Skin of body (tissue), 1 donor: ENCODE measurements at regions not wholly inside any gene's neighbourhood (a gene's known extent, or its start where the extent isn't known, plus 50 kb on each side); places are given as distances from the start of the nearest gene placed in this dataset.

Experiments
- DNase-seq: peaks from one replicate; lab custom pipeline; 2025; lab: John Stamatoyannopoulos, UW

DNA sequence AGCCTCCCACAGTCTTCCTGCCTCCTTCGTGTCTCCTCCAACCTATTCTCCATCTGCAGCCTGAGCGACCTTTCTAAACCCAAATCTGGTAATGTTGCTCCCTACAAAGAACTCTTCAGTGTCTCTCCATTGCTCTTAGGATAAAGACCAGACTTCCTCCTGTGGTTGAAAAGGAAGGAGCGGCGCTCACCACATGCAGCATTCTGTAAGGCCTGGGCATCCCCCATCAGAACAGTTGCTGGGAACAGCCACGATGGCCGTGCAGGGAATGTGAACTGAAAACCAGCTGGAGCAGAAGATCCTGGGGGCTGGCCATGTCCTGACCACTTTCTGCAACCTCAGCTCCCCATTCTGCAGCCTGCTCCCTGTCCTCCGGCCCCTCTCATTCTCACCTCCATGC is 237.8 kb upstream of the ZMIZ1 start:
- no peak for DNase-seq

DNA sequence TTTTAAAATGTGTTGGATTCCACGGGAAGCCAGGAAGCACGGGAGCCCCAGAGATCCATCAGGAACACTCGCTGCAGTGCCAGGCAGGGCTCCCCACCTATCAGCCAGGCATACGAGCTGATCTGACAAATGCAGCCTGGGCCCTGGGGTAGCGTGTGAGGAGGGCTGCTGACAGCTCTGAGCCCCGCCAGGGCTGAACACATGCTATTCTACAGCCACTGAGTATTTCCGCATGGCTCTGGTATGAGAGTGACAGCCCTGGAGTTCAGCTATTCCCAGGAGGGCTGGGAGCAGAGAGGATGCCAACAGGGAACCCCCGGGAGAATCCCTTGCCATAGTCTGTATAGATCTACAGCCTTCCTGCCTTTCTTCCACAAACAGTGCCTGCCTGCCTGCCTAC is 237.3 kb upstream of the ZMIZ1 start:
- DNase-seq = peak; percentile 55

DNA sequence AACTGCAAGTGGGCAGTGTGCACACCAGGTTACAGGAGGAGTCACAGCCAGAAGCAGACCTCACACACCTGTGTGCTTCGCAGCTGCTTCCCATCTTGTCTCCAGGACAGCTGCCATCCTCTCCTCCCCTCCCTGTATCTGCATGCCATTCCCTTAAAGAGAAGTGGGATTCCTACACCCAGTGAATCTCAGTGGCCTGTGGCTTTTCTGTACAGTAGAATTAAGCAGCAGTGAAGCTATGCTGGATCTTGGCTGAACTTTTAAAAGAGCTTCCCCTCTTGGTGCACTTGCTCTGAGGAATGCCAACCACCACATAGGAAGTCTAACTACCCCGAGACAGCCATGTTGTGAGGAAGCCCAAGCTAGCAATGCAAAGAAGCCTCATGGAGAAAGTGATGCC is 236.5 kb upstream of the ZMIZ1 start:
- no peak for DNase-seq

DNA sequence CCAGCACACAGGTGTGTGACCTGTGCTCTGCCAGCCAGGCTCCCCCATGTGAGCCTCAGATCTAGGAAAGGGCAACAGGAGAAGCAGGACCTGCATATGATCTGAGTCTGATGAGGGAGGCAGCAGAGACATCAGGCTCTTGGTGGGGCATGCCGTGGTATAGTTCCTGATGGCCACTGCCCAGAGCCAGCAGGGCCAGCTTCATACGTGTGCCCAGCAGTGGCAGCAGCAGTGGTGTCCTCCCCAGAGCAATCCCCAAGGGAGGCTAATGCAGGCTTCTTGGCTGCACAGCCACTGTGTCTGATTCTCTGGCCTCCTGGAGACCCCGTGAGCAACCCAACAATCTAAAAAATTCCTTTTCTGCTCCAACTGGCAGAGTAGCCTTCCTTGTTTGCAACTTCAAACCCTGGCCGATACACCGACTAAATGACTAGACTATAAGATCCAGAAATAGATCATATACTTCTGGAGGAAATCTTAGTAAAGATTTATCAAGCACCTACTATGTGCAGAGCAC is 230.6 kb upstream of the ZMIZ1 start:
- no peak for DNase-seq

DNA sequence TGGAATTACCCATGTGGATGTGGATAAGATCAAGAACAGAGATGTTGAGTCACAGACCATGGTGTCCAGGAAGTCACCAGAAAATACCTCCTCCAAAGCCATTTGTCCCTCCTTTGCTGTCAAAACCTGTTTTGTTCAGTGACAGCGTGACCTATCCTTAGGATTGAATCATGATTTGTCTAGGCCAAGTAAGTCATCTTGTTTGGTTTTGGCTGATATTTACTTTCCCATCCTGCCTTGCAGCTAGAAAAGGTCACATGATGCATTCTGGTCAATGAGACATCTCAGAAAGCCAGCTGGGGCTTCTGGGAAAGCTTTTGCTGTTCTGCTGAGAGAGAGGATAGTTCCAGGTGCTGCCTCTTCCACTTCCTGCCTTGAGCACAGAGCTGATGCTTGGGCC is 225.3 kb upstream of the ZMIZ1 start:
- no peak for DNase-seq

DNA sequence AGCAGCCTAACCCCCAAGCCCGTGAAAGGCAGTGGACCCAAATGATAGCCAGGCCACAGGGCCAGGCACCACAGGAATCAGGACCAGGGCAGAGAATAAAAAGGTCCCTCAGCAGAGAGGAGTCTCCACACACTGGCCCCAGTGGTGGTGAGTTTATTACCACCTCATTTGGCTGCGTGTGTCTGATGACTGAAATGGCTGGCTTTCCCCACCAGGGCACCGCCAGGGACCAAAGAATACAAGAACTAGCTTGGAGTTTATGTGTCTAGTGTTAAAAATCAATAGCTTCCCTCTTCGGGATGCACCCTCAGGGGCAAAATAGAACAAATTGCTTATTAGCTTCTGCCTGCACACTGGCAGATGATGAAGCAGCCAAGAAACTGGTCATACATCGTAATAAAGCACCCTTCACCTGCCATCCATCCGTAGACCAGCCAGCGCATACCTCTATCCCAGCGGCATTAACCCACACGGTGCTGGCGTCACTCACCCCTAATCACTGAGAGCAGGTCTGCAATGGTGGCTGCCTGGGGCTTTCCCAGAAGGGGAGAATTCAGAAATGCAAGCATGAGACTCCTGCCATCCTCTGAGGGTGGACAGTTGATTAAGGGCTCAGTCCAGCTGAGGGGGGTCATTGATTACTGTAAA is 223.7 kb upstream of the ZMIZ1 start:
- DNase-seq = no peak

DNA sequence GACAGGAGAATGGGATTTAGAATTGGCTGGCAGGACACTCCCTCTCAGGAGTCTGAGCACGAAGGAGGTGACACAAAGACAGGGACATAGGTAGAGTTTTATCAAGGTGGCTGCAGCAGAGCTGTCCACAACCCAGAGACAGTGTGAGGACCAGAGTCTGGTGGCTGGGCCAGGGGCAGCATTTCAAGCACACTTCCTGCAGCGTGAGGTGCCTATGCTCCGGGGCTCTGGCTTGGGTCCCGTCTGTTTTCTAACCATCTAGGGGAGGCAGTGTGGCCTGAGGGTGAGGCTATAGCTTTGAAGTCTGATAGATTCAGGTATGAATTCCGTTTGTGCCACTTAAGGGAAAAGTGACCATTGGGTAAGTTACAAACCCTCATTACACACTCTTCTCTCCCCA is 222.7 kb upstream of the ZMIZ1 start:
- DNase-seq = no peak

DNA sequence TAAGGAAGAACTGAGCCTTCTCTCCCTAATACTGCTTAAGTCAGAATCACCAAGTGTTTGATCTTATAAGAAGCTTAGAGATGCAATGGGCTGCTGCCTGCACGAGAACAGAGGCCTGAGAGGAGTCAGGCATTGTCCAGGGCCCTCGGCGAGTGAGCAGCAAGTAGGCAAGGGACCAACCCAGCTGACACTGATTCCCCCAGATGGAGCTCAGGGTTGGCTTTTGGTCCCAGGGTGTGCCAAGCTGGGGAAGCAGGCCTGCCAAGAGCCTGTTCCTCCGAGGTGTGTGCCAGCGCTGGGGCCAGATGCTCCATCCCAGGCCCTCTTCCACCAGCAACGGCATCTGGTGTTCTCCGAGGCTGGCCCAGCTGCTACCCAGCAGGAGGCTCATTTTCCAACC is 222.0 kb upstream of the ZMIZ1 start:
- DNase-seq = no peak

DNA sequence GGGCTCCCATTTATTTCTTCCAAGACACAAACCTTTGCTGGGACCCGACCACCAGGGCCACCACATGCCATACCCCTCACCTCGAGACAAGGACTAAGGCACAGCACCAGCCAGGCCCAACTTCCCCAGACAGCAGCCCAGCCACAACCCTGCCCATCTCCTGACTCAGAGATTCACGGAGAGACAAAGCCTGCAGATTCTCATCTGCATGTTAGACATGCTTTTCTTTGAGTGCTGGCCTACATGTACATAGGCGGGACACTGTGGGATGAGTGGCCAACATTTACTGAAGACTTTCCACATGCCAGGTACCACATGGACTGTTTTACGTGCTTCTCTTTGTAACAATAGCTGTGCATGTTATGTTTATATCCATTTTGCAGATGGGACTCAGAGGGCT is 221.3 kb upstream of the ZMIZ1 start:
- no peak for DNase-seq

DNA sequence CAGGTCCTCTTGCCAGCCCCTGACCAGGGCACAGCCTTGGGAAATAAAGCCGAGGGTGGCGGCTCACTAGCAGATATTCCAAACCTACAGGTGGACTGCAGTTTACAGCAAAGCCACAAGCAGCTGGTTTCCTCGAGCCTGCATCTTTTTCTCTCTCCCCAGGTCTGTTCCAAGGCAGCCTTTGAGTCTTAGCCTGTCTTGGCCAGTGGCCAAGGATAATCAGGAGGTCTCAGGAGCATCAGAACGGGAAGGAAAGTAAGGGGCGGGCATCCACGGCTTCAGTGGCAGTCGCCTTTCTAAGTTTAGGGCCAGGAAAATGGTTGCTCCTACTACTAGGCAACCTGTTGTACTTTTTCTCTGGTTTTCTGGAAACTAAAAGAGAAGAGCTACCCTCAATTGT is 219.7 kb upstream of the ZMIZ1 start:
- no peak for DNase-seq

DNA sequence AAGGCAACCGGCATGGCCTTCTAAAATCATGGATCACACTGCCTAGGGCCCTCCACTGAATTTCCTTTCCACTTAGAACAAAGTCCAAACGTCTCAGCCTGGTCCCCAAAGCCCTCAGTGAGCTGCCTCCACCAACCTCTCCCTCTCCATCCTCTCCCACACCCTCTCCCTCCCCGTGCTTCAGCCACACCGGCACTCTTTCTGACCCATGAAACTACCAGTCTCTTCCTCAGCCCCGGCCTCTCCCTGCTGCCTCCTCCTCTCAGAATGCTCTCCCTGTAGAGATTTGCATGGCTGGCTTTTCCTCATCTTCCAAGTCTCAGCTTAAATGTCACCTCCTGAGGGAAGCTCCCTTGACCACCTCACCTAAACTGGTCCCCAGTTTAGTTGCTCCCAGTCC is 219.0 kb upstream of the ZMIZ1 start:
- no peak for DNase-seq

DNA sequence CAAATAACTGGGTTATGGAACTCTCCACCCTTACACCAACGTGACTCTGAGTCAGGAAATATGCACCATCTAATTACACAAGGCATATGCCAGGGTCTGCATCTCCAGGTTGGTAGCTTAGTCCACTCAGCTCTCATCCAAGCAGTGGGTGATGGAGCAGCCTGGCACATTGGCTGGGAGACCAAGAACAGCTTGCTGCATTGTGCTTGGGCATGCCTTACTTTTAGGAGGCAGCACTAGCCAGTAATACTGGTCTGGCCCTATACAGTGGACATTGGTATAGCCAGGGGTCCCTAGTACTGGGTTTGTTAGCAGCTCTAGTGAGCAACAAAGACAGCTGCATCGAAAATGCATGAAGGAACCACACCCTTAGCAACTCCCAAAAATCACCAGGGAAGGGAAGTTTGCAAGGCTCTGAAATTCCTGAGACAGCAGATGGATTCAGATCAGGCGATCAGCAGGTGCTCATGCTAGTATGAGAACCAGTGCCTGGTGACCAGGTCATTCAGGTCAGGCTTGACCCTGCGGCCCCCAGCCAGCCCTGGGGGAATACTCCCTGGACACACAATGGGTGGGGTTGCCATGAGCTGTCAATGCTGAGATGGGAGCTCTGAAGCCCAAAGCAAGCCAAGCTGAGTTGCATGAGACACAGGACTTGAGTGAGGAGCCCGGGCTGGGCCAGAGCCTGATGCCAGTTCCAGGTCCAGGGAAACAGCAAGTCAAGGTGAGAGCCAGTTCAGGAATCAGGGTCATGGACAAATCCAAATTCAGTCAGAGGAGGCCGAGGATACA is 217.9 kb upstream of the ZMIZ1 start:
- DNase-seq = no peak

DNA sequence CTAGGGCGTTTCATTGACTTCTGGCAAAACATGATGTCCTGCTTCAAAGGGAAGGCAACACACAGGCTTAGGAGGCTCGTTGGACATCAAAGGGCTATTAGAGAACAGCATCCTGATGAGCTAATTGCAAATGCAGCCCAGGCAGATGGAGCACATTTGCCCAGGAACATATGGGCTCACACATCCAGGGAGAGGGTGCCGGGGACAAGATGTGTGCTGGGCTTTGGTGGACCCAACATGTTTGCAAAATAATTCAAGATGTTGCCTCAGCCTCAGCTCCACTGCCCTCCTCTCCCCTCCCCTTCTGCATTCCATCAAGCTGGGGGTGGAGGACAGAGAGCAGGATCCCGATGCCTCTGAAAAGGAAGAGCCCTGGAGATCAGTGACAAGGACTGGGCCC is 217.1 kb upstream of the ZMIZ1 start:
- DNase-seq = no peak

DNA sequence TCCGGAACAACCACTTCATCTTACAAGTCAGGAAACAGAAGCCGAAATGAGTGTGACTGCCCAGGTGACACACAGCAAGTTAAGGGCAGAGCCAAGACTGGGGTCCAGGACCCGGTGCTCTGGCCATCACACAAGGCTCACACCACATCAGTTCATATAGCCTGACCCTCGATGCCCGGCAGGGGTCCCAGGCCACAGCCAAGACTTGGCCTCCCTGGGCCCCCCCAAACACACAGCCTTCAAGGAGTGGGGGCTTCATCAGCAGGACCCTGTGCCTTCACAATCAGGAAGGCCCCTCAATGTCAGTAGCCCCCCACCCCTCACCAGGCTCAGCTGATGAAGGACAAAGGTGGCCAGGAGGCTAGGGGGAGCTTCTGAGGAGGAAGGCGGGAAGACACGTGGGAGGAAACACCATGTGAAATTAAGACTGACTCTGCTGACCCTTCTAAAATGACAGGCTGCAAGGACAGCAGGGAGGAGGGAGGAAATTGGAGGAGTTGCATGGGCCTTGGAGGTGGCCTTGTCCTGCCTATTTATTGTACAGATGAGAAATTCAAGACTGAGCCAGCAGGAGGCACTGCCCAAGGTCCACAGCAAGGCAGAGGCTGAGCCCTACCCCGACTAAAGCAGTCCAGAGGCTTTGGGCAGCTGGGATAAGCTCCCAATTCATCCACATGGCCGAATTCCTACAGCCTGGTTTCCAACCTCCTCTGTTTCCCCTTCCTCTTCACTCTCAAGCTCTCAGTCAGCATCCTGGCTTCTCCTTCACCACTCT is 216.1 kb upstream of the ZMIZ1 start:
- DNase-seq = no peak

DNA sequence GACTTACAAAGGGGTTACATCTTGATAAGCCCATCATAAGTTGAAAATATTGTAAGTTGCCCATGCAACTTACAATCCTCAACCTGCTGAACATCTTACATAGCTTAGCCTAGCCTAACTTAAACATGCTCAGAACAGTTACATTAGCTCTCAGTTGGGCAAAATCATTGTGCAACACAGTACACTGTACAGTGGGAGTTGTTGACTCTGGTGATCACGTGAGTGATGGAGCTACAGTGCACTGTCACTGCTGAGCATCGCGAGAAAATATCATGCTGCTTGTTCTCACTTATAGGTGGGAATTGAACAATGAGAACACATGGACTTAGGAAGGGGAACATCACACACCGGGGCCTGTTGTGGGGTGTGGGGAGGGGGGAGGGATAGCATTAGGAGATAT is 214.9 kb upstream of the ZMIZ1 start:
- no peak for DNase-seq

DNA sequence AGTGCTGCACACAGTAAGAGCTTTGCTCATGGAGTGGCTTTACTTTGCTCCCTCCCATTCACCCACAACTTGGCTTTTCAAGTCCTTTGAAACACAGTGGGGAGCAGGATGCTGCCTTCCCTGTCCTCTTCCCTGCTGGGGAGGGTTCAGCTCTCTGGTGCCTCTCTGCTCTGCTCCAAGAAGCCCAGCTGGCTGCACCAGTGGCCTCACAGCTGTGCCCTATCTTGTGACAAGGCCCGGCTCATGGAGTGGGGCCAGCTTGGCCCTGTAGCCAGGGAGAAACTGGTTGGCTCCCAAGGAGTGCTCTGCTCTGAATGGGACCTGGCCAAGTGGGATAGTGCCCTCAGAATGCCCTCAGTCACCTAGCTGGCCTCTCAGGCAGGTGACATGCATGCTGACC is 212.3 kb upstream of the ZMIZ1 start:
- DNase-seq = no peak

DNA sequence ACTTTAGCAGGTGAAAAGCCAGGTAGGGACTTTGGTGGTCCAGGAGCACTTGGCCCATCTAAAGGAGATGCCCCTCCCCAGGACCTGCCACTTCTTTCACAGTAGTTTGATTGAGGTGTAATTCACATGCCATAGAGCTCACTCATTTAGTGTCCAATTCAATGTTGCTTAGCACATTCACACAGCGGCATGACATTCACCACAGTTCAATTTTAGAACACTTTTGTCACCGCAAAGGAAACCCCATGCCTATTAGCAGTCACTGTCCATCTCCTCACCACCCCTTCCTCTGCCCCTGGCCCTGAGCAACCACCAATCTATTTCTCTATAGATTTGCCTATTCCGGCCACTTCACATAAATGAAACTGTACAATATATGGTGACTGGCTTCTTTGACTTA is 211.6 kb upstream of the ZMIZ1 start:
- DNase-seq = no peak

DNA sequence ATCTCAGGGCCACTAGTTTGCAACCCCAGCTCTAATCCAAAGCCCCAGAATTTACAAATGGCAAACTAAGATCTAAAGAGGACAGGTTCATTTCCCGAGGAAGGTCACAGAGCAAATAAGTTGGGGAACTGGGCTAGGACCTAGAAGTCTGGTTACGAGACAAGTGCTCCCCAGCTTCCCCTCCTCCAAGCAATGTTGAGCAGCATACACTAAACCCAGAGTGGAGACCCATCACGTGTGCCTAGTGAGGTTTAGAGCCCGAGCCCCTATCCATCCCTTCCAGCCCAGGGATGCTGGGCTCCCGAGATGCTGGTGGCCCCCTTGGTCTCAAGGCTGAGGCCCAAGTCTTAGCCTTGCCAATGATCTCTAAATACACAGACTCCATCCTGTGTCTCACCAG is 209.5 kb upstream of the ZMIZ1 start:
- DNase-seq = no peak

DNA sequence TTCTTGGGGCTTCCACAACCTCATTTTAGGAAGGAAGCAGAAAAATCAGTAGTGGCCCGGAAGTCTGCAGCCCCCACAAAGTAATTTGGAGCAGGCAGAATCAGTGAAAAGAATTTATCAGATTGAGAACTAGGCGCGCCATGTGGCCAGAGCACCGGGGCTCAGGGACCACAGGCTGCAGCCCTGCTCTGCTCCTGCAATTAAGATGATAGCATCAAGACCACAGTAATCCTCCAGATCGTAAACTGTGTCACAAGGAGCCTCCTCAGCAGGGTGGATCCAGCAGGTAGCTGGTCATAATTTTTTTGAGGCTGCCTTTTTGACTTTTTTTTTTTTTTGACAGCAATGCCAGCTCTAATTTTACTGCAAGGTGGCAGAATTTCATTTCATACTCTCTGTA is 209.0 kb upstream of the ZMIZ1 start:
- no peak for DNase-seq

DNA sequence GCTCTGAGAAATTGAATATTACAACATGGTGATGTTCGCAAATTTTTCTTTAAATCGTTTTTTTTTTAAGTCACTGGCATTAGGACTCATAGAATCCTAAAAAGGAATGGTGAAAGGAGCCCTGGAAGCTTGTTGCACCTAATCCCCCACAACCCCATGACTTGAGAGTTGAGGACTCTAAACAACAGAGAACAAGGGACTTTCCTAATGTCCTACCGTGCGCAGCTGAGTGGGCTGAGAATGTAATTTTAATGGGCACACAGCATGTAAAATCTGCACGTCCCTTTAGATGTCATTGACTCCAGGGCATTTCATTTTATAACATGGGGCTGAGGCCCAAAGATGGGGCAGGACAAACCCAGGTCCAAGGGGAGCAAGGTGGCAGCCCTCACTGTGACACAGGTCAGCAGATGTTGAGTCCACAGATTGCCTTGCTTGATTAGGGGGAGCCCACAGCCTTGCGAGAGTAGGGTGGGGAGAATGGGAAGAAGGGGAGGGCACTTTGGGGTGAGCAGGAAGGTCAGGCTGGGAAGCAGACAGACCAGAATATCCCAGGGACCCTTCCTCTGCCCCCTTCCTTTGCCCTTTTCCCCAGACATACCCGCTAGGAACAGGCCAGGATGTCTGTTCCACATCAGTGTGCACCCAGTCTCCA is 208.4 kb upstream of the ZMIZ1 start:
- DNase-seq = no peak

DNA sequence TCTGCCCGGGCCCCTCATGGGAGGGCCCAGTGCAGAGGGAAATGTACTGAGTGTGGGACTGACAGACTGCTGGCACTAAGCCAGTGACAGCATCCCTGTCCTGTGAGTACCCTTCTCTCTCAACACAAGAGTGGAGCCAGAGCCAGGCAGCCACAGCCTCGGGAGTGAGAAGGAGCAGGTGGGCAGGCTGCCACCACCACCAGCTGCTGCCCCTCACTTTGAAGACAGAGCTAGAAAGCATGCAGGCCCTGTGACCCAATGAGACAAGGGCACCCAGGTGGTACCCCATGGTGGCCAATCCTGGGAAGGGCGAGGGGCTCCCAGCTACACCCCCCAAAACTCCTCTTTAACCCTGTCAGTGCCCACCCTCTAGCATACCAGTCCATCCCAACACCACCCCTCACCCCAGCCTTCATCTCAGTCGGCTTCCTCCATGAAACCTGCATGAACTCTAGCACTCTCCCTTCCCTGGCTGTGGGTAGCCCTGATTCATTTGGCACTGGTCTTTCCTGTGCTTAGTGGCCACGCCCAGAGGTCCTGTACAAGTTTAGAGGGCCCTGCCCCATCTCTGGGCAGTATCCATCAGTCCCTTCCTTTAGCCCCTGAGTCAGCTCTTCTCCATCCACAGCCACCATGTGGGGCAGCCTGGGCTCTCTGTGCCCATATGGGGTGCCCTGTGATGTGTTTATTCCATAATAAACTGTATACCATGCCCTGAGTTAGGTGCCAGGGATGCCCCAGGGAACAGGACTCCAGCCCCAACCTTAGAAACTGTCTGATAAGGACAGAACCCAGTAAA is 207.0 kb upstream of the ZMIZ1 start:
- no peak for DNase-seq
